ENCODE measurements at regions not wholly inside any gene's neighbourhood (a gene's known extent, or its start where the extent isn't known, plus 50 kb on each side); places are given as distances from the start of the nearest gene placed in this dataset.
"Not testable (repeated sequence)": the region's sequence is repeated elsewhere in the genome, so short reads cannot be mapped to it uniquely, and the experiment has no call there.

GRCh38 chr17:16844669-16845068, 127.2 kb downstream of the TNFRSF13B start:
- DNase-seq (ENCODE audit: extremely low read depth in 1 of 2, low read depth in 1 of 2) = not testable (repeated sequence)

GRCh38 chr17:16843511-16843910, 128.4 kb downstream of the TNFRSF13B start:
- not testable (repeated sequence) for DNase-seq (ENCODE audit: extremely low read depth in 1 of 2, low read depth in 1 of 2)

- DNase-seq (ENCODE audit: extremely low read depth in 1 of 2, low read depth in 1 of 2) = not testable (repeated sequence)
Observed at GRCh38 chr17:16842346-16842745, 129.6 kb downstream of the TNFRSF13B start.

GRCh38 chr17:16841896-16842295, 130.0 kb downstream of the TNFRSF13B start:
- DNase-seq (ENCODE audit: extremely low read depth in 1 of 2, low read depth in 1 of 2) = not testable (repeated sequence)

GRCh38 chr17:16840219-16840618, 131.7 kb downstream of the TNFRSF13B start:
- not testable (repeated sequence) for DNase-seq (ENCODE audit: extremely low read depth in 1 of 2, low read depth in 1 of 2)

GRCh38 chr17:16839242-16840175, 132.4 kb downstream of the TNFRSF13B start:
- not testable (repeated sequence) for DNase-seq (ENCODE audit: extremely low read depth in 1 of 2, low read depth in 1 of 2)

- not testable (repeated sequence) for DNase-seq (ENCODE audit: extremely low read depth in 1 of 2, low read depth in 1 of 2)
Observed at GRCh38 chr17:16838795-16839194, 133.1 kb downstream of the TNFRSF13B start.

GRCh38 chr17:16838287-16838686, 133.6 kb downstream of the TNFRSF13B start:
- DNase-seq (ENCODE audit: extremely low read depth in 1 of 2, low read depth in 1 of 2) = not testable (repeated sequence)

GRCh38 chr17:16837468-16838266, 134.3 kb downstream of the TNFRSF13B start:
- not testable (repeated sequence) for DNase-seq (ENCODE audit: extremely low read depth in 1 of 2, low read depth in 1 of 2)

- DNase-seq (ENCODE audit: extremely low read depth in 1 of 2, low read depth in 1 of 2) = not testable (repeated sequence)
Observed at GRCh38 chr17:16836315-16836915, 135.5 kb downstream of the TNFRSF13B start.

- not testable (repeated sequence) for DNase-seq (ENCODE audit: extremely low read depth in 1 of 2, low read depth in 1 of 2)
Observed at GRCh38 chr17:16833517-16833916, 138.4 kb downstream of the TNFRSF13B start.

- DNase-seq (ENCODE audit: extremely low read depth in 1 of 2, low read depth in 1 of 2) = not testable (repeated sequence)
Observed at GRCh38 chr17:16832853-16833252, 139.1 kb downstream of the TNFRSF13B start.

GRCh38 chr17:16832206-16832605, 139.7 kb downstream of the TNFRSF13B start:
- DNase-seq (ENCODE audit: extremely low read depth in 1 of 2, low read depth in 1 of 2) = not testable (repeated sequence)

- DNase-seq (ENCODE audit: extremely low read depth in 1 of 2, low read depth in 1 of 2) = not testable (repeated sequence)
Observed at GRCh38 chr17:16830770-16831169, 140.7 kb downstream of the CCDC144A start.

GRCh38 chr17:16830219-16830618, 140.2 kb downstream of the CCDC144A start:
- DNase-seq (ENCODE audit: extremely low read depth in 1 of 2, low read depth in 1 of 2) = not testable (repeated sequence)

Measured in stimulated activated CD8-positive, alpha-beta memory T cell treated with anti-CD3 and anti-CD28 coated beads, Interleukin-7, amount 100 ng/mL, for 48 hours (primary cell).